Hepatocyte (in vitro differentiated cells): ENCODE measurements at regions not wholly inside any gene's neighbourhood (a gene's known extent, or its start where the extent isn't known, plus 50 kb on each side); places are given as distances from the start of the nearest gene placed in this dataset.

Source experiments
- EZH2 ChIP-seq: fragments of 200-600 bp; sonication (generic); IDR thresholded peaks from 2 replicates; pipeline ENCODE4 v1.6.1; 2016; ENCODE audit warnings: antibody characterized with exemption, mild to moderate bottlenecking, borderline replicate concordance
- TF ChIP-seq, protein P1 (sequence below): fragments of 200-600 bp; sonication (generic); IDR thresholded peaks from 2 replicates; pipeline ENCODE4 v1.5.1; 2016; ENCODE audit warnings: antibody characterized with exemption, mild to moderate bottlenecking; ENCODE audit not compliant: poor library complexity

DNA sequence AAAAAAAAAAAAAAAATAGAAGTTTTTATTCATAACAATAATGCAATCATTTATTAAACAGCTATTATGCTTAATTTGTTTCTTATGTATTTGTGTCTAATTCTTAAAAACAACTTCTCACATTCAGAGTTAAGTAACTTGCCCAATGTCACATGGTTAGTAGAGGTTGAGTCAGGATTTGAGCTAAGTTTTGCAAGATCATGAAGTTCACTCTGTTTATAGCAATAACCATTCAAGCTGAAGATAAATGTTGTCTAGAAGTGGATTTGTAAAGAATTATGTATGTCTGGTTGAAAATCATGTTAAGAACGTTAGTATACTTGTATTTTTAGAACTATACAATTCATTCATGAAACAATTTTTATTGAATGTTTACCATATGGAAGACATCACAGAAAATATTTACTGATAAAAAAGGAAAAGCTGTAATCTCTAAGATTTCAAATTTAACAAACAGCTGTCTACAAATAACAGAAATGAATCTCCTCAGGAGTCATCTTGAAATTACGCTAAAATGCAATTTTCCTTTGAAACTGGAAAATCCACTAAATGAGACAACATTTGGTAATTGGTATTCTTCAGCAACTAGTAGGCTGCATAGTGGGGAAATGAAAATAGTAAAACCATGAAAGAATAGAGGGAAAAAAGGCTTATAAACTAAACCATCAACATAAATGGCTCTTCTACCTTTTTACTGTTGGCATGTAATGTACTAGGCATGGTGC is 70.5 kb upstream of the AHR start:
- TF ChIP-seq, protein P1, sequence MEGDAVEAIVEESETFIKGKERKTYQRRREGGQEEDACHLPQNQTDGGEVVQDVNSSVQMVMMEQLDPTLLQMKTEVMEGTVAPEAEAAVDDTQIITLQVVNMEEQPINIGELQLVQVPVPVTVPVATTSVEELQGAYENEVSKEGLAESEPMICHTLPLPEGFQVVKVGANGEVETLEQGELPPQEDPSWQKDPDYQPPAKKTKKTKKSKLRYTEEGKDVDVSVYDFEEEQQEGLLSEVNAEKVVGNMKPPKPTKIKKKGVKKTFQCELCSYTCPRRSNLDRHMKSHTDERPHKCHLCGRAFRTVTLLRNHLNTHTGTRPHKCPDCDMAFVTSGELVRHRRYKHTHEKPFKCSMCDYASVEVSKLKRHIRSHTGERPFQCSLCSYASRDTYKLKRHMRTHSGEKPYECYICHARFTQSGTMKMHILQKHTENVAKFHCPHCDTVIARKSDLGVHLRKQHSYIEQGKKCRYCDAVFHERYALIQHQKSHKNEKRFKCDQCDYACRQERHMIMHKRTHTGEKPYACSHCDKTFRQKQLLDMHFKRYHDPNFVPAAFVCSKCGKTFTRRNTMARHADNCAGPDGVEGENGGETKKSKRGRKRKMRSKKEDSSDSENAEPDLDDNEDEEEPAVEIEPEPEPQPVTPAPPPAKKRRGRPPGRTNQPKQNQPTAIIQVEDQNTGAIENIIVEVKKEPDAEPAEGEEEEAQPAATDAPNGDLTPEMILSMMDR: no peak
- no peak for TF ChIP-seq EZH2
